Activated CD4-positive, alpha-beta T cell treated with anti-CD3 and anti-CD28 coated beads for 48 hours (primary cell): ENCODE measurements at regions not wholly inside any gene's neighbourhood (a gene's known extent, or its start where the extent isn't known, plus 50 kb on each side); places are given as distances from the start of the nearest gene placed in this dataset.
"Not testable (repeated sequence)": the region's sequence is repeated elsewhere in the genome, so short reads cannot be mapped to it uniquely, and the experiment has no call there.

ENCODE experiments used
- DNase-seq: peaks from one replicate; pipeline ENCODE4 v3.0.0-alpha.2; 2020

DNA sequence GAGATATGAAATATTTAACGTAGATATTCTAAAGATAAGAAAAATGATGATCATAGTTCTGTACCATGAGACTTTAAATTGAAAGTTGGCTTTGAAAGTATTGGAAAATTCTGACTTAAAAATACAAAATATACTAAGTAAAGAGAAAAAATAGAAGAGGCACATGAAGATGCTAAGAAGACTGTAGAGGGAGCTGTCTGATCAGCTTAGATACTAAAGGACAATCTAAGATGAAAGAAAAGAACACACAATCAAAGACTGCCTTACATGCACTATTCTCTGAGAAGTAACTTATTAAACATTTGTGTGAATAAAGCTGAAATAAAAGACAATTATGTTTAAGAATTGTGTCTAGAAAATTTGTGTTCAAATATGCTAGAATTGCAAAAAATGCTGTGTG, 55.1 kb downstream of the RBMXL2 start:
- no peak for DNase-seq

DNA sequence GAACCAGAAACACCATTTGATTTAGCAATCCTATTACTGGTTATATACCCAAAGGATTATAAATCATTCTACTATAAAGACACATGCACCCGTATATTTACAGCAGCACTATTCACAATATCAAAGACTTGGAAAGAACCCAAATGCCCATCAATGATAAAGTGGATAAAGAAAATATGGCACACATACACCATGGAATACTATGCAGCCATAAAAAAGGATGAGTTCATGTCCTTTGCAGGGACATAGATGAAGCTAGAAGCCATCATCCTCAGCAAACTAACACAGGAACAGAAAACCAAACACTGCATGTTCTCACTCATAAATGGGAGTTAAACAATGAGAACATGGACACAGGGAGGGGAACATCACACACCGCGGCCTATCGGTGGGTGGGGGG, 61.3 kb downstream of the RBMXL2 start:
- not testable (repeated sequence) for DNase-seq

DNA sequence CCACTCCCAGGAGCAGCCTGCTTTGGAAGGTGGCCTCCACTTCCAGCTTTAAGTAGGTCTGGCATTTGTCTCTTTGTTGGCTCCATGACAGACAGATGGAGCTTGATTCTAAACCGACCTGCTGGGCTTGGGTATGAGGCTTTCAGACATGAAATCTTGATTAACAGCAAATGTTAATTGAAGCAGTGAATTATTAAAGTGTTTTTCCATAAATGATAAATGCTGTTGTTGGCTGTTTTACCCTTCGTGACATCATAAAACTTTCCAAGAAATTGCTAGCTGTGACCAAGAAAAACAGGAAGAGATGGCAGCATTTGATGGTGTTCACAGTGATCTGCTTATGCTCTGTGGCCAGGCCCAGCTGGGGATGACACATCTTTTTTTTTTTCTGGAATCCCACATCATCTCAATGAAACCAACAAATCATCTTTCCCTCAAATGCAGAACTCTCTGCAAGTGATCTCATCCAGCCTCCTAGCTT, 66.1 kb downstream of the RBMXL2 start:
- no peak for DNase-seq

DNA sequence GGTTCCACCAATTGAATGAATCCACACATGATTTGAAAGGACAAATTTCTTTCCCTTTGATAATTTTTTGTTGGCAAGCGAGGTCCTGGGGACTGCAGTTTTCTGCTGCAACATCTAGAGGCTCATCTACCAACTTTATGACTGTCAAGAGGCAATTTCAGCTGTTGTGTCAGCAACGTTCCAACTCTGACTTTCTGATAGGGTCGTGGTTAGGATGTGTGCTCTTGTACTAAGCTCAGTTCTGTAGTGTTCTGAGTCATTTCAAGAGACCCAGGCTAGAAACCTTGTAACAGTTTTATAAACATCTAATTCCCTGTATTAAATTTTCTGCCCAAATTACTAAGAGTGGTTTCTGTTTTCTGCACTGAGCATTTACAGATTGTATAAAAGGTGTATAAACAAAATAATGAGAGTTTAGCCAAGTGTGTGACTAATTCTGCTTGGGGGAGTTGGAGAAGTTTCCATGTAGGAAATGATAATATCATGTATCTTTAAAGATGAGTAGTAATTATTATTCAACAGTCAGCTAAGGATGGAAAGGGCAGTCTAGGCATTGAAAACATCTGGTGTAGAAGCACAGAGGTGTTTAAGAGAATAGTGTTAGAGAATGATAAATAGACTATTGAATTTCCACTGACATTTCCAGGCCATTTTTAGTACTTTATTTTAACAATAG, 72.2 kb downstream of the RBMXL2 start:
- peak; percentile 6 for DNase-seq

GRCh38 chr11:7165911-7166310, 77.1 kb downstream of the RBMXL2 start:
- DNase-seq, result no peak

GRCh38 chr11:7167976-7168740, 79.4 kb downstream of the RBMXL2 start:
- no peak for DNase-seq

DNA sequence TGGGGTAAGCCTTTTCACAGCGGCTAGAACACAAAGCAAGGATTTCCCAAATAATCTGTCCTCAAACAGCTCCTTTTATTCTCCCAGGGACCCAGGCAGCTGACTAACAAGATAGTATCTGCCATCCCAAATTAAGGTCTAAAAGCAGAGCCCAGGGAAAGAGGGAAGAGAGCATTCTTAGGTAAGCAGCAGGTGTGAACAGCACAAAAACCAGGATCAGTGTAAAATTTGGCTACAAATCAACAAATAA, 79.9 kb downstream of the RBMXL2 start:
- no peak for DNase-seq

DNA sequence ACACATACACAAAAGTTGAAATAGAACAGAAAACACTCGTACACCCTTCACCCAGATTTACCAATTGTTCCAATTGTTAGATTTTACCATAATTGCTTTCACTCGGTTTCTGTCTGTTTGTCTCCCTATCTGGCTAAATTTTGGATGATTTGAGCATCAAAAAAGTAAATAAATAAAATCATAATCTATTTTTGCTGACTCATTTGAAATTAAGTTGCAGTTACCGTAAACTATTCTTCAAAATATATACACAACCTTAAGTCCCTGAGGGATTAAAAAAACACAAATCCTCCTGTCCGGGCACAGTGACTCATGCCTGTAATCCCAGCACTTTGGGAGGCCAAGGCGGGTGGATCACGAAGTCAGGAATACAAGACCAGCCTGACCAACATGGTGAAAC, 81.3 kb upstream of the SYT9 start:
- DNase-seq, result no peak

- DNase-seq, result no peak
These were observed 76.7 kb upstream of the SYT9 start for GRCh38 chr11:7175007-7175406.

GRCh38 chr11:7186190-7186589, 65.5 kb upstream of the SYT9 start:
- DNase-seq, result no peak

GRCh38 chr11:7186676-7187075, 65.0 kb upstream of the SYT9 start:
- DNase-seq, result no peak

DNA sequence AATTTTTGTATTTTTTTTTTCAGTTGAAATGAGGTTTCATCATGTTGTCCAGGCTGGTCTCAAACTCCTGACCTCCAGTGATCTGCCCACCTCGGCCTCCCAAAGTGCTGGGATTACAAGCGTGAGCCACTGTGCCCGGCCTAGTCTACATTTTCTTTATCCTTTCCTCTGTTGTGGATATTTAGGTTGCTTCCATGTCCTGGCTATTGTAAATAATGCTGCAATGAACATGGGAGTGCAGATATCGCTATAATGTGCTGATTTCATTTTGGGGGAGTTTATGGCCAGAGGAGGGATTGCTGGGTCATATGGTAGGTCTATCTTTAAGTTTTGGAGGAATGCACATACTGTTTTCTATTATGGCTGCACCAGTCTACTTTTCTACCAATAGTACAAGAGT, 58.9 kb upstream of the SYT9 start:
- DNase-seq, result not testable (repeated sequence)

GRCh38 chr11:7196396-7197146, 55.1 kb upstream of the SYT9 start:
- no peak for DNase-seq

- no peak for DNase-seq
These were observed 54.2 kb upstream of the SYT9 start for GRCh38 chr11:7197469-7197868.
